WI38 (cell line): ENCODE measurements at regions not wholly inside any gene's neighbourhood (a gene's known extent, or its start where the extent isn't known, plus 50 kb on each side); places are given as distances from the start of the nearest gene placed in this dataset.

Experiments used
- H3K4me3 ChIP-seq: 2 replicates; pipeline ENCODE4 v1.5.1; 2011; ENCODE audit warnings: low read depth, mild to moderate bottlenecking, control low read depth, low read length
- TF ChIP-seq, protein P1 (sequence below): IDR thresholded peaks from 2 replicates; pipeline ENCODE4 v1.5.1; 2012; ENCODE audit warnings: low read depth, mild to moderate bottlenecking, control low read depth, low read length

DNA sequence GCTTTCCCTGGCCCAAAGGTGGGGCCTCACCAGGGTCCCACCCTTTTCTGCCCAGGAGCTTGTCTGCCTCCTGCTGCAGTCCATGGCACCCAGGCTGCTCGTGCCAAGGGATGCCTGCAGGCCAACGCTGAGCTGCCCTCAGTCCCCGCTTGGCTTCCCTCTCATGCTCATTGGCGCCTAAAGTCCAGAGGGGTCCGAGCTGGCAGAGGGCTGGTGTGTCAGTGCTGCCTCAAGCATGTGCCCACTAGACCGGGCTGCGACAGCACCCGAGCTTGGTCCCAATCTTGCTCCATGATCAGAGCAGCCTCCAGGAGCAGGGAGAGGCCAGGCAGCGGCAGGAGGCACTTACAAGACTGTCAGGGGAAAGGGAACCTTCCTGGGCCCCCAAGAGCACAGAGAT lies 287.0 kb downstream of the ICOS start:
- no peak overlapping the region for H3K4me3 ChIP-seq
- TF ChIP-seq, protein P1, sequence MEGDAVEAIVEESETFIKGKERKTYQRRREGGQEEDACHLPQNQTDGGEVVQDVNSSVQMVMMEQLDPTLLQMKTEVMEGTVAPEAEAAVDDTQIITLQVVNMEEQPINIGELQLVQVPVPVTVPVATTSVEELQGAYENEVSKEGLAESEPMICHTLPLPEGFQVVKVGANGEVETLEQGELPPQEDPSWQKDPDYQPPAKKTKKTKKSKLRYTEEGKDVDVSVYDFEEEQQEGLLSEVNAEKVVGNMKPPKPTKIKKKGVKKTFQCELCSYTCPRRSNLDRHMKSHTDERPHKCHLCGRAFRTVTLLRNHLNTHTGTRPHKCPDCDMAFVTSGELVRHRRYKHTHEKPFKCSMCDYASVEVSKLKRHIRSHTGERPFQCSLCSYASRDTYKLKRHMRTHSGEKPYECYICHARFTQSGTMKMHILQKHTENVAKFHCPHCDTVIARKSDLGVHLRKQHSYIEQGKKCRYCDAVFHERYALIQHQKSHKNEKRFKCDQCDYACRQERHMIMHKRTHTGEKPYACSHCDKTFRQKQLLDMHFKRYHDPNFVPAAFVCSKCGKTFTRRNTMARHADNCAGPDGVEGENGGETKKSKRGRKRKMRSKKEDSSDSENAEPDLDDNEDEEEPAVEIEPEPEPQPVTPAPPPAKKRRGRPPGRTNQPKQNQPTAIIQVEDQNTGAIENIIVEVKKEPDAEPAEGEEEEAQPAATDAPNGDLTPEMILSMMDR: no peak

DNA sequence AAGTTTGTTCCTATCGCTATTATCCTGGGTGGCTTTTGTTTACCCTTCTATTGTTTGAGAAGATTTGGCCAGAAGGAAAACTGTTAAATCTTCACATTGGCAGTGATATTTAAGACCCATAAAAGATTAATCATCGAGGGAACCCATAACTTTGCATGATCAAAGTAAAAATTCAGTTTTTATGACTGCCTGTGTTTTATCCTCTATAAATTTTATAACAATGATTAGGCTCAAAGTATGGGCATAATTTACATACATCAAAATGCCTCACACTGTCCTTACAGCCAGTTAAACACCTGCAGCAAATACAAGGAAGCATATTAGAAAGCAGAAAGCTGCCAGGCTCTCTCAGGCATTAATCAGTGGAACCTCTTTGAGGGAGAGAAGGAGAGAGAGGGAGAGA lies 289.1 kb downstream of the ICOS start:
- H3K4me3 ChIP-seq: no peak overlapping the region
- TF ChIP-seq, protein P1: no peak

GRCh38 chr2:204226305-204226880 lies 289.8 kb downstream of the ICOS start:
- no peak overlapping the region for H3K4me3 ChIP-seq
- TF ChIP-seq, protein P1: no peak

DNA sequence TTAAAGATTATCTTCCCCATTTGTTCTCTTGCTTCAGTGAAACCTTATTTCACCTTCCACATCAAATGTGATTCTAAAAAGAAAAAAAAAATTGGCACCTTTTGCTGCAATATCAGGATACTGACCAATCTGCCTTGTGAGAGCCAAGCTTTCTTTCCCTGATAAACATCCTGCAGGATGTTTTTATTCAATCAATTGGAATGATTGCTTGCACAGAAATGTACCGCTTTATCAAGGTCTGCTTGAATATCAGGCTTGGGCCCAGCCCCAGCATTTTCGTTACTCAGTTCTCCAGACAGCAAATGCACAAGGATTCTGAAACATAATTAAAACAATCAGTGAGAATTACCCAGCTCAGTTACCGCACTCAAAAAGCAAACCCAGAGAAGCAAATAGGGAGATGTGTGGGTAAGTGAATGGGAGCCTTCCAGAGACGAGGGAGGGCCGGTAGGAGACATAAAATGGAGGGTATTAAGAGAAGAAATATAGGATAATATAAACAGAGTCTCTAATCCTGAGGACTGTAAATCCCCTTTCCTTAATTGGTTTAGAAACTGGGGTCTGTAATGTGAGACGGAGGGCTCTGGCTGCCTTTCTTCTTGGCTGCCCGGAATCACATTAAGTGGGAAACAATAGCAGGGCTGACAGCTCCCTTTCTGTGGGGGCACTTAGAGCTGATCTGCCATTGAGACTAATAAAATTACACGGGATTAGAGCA lies 291.8 kb downstream of the ICOS start:
- TF ChIP-seq, protein P1: no peak
- no peak overlapping the region for H3K4me3 ChIP-seq

DNA sequence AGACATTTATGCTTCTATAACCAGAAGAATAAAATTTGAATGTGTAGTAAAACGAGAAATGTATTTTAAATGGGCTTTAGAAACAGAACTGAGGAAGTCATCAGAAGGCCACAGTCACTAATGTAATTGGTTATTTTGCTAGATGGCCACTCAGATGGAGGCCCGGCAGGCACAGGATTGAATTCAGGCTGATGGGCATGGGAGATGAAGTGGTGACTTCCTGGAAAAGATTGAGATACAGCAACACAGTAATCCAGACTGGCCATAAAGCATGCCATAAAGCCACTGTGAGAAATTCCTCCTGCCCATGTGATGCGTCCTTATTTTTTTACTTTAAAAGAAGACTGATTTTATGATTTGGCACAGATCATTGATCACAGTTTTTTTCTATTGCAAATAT lies 297.7 kb downstream of the ICOS start:
- TF ChIP-seq, protein P1: no peak
- H3K4me3 ChIP-seq: no peak overlapping the region

GRCh38 chr2:204234879-204235278 lies 298.3 kb downstream of the ICOS start:
- no peak overlapping the region for H3K4me3 ChIP-seq
- TF ChIP-seq, protein P1: no peak

- no peak overlapping the region for H3K4me3 ChIP-seq
- TF ChIP-seq, protein P1: no peak
Observed at GRCh38 chr2:204237416-204237815, 300.9 kb downstream of the ICOS start.
